H1 (cell line): ENCODE measurements at regions not wholly inside any gene's neighbourhood (a gene's known extent, or its start where the extent isn't known, plus 50 kb on each side); places are given as distances from the start of the nearest gene placed in this dataset.

Source experiments
- CTCF ChIA-PET: fragments of 300-600 bp; sonication (Branson Sonifier 250); formaldehyde crosslinking; loops from one replicate; lab custom pipeline; 2021; ENCODE audit not compliant: partially characterized antibody; lab: Charles Lee
- POLR2A ChIA-PET: fragments of 300-600 bp; sonication (Branson Sonifier 250); formaldehyde crosslinking; loops from one replicate; lab custom pipeline; 2021; ENCODE audit warnings: inconsistent platforms; ENCODE audit not compliant: partially characterized antibody; lab: Charles Lee
- DNase-seq, 2 experiments: peaks; one replicate each; pipeline versions ENCODE4 v3.0.0 to v3.0.0-alpha.2; 2010 to 2022; ENCODE audit warnings: low spot score in 2 of 2, low read depth in 1 of 2, mixed read lengths in 1 of 2
- FAIRE-seq: peaks from 2 replicates; lab custom pipeline; 2011; peaks lifted over from hg19 to GRCh38; lab: Jason Lieb, UNC
- H2AFZ ChIP-seq: 2 replicates; pipeline ENCODE4 v1.8.1; 2012; ENCODE audit warnings: low read length, inconsistent platforms
- H2AK5ac ChIP-seq: 2 replicates; pipeline ENCODE4 v1.6.1; 2013; ENCODE audit warnings: low read depth, low read length
- H2BK120ac ChIP-seq: replicated peaks from 2 replicates; pipeline ENCODE3; 2013; ENCODE audit warnings: low read depth, low read length, inconsistent platforms
- H2BK12ac ChIP-seq: 2 replicates; pipeline ENCODE4 v1.6.1; 2013; ENCODE audit warnings: low read depth, low read length
- H2BK15ac ChIP-seq: 2 replicates; pipeline ENCODE4 v1.6.1; 2013; ENCODE audit warnings: low read length
- H2BK20ac ChIP-seq: 2 replicates; pipeline ENCODE4 v1.6.1; 2013; ENCODE audit warnings: low read length
- H2BK5ac ChIP-seq: 2 replicates; pipeline ENCODE4 v1.6.1; 2013; ENCODE audit warnings: low read depth, low read length
- H3K14ac ChIP-seq: 2 replicates; pipeline ENCODE4 v1.6.1; 2013; ENCODE audit warnings: inconsistent platforms; ENCODE audit not compliant: insufficient read length
- H3K18ac ChIP-seq: 2 replicates; pipeline ENCODE4 v1.6.1; 2013; ENCODE audit warnings: low read length; ENCODE audit errors: extremely low read depth
- H3K23ac ChIP-seq: 2 replicates; pipeline ENCODE4 v1.6.1; 2013; ENCODE audit warnings: inconsistent platforms; ENCODE audit not compliant: insufficient read length
- H3K23me2 ChIP-seq: 2 replicates; pipeline ENCODE4 v1.6.1; 2013; ENCODE audit warnings: low read depth, low read length
- H3K27ac ChIP-seq: 2 replicates; pipeline ENCODE4 v1.6.1; 2011; ENCODE audit warnings: low read depth, low read length, inconsistent platforms
- H3K27me3 ChIP-seq, 4 experiments: replicated peaks in 1 of 4; 1 replicate in 1 of 4; 2 replicates in 3 of 4; pipeline versions ENCODE4 v1.6.1 to v1.8.1; 2011 to 2013; ENCODE audit warnings: low read length in 3 of 4, mild to moderate bottlenecking in 3 of 4, inconsistent platforms in 2 of 4, mixed read lengths in 2 of 4, moderate library complexity in 1 of 4; ENCODE audit not compliant: control insufficient read depth in 3 of 4, insufficient read depth in 3 of 4; ENCODE audit errors: extremely low read depth in 1 of 4
- H3K36me3 ChIP-seq, 4 experiments: 2 replicates each; pipeline versions ENCODE4 v1.6.1 to v1.8.1; 2011 to 2013; ENCODE audit warnings: mild to moderate bottlenecking in 4 of 4, low read length in 3 of 4, moderate library complexity in 2 of 4, control low read depth in 1 of 4, inconsistent platforms in 1 of 4; ENCODE audit not compliant: insufficient read depth in 4 of 4, control insufficient read depth in 2 of 4
- H3K4ac ChIP-seq: replicated peaks from 2 replicates; pipeline ENCODE3; 2013; ENCODE audit warnings: low read length, low read depth, mixed read lengths, inconsistent platforms; ENCODE audit not compliant: insufficient read length
- H3K4me1 ChIP-seq, 4 experiments: replicated peaks in 1 of 4; 1 replicate in 1 of 4; 2 replicates in 3 of 4; pipeline versions ENCODE4 v1.6.1 to v1.8.1; 2011 to 2013; ENCODE audit warnings: low read length in 3 of 4, inconsistent platforms in 2 of 4, mixed read lengths in 1 of 4; ENCODE audit not compliant: insufficient read depth in 4 of 4, control insufficient read depth in 3 of 4
- H3K4me2 ChIP-seq, 2 experiments: 2 replicates each; pipeline versions ENCODE4 v1.6.1 to v1.8.1; 2011 to 2013; ENCODE audit warnings: low read depth in 2 of 2, low read length in 2 of 2, control low read depth in 1 of 2, inconsistent platforms in 1 of 2, mild to moderate bottlenecking in 1 of 2; ENCODE audit not compliant: insufficient read depth in 1 of 2
- H3K4me3 ChIP-seq, 4 experiments: fragments of 200-600, 300-600 bp in 1 of 4; sonication (generic), shearing (Covaris generic), sonication (Bioruptor Twin) in 1 of 4; 2 replicates each; pipeline versions ENCODE4 v1.5.1 to v1.8.1; 2011 to 2016; ENCODE audit warnings: low read length in 4 of 4, low read depth in 3 of 4, control low read depth in 2 of 4, inconsistent platforms in 2 of 4, mild to moderate bottlenecking in 2 of 4, mixed read lengths in 1 of 4, moderate library complexity in 1 of 4; ENCODE audit not compliant: insufficient read depth in 2 of 4; ENCODE audit errors: extremely low read depth in 1 of 4
- H3K56ac ChIP-seq: replicated peaks from 2 replicates; pipeline ENCODE3; 2013; ENCODE audit warnings: low read depth, mild to moderate bottlenecking, mixed read lengths, low read length, inconsistent platforms; ENCODE audit not compliant: insufficient read length
- H3K79me1 ChIP-seq: 2 replicates; pipeline ENCODE4 v1.6.1; 2013; ENCODE audit warnings: low read depth, low read length, control low read depth
- H3K79me2 ChIP-seq, 2 experiments: 2 replicates each; pipeline versions ENCODE4 v1.6.1 to v1.8.1; 2012 to 2013; ENCODE audit warnings: low read length in 2 of 2, mild to moderate bottlenecking in 2 of 2, inconsistent platforms in 1 of 2; ENCODE audit not compliant: insufficient read depth in 2 of 2, control insufficient read depth in 1 of 2
- H3K9ac ChIP-seq, 4 experiments: replicated peaks in 1 of 4; 1 replicate in 1 of 4; 2 replicates in 3 of 4; pipeline versions ENCODE4 v1.6.1 to v1.8.1; 2011 to 2013; ENCODE audit warnings: low read depth in 3 of 4, low read length in 3 of 4, control low read depth in 2 of 4, mild to moderate bottlenecking in 2 of 4, moderate library complexity in 2 of 4, inconsistent platforms in 1 of 4; ENCODE audit errors: extremely low read depth in 1 of 4
- H3K9me3 ChIP-seq, 2 experiments: 2 replicates each; pipeline versions ENCODE4 v1.6.1 to v1.8.1; 2012 to 2013; ENCODE audit warnings: mild to moderate bottlenecking in 2 of 2, moderate library complexity in 2 of 2, control low read depth in 1 of 2, inconsistent platforms in 1 of 2, low read depth in 1 of 2, low read length in 1 of 2, mixed read lengths in 1 of 2; ENCODE audit not compliant: insufficient read depth in 2 of 2
- H4K20me1 ChIP-seq, 2 experiments: replicated peaks in 1 of 2; 2 replicates each; pipeline versions ENCODE3 to v1.8.1; 2011 to 2013; ENCODE audit warnings: inconsistent platforms in 2 of 2, low read length in 2 of 2, mild to moderate bottlenecking in 1 of 2; ENCODE audit not compliant: insufficient read depth in 2 of 2, control insufficient read depth in 1 of 2
- H4K5ac ChIP-seq: 2 replicates; pipeline ENCODE4 v1.6.1; 2013; ENCODE audit warnings: low read length, low read depth, mixed read lengths, inconsistent platforms; ENCODE audit not compliant: insufficient read length
- H4K8ac ChIP-seq: 2 replicates; pipeline ENCODE4 v1.8.0; 2013; ENCODE audit warnings: mild to moderate bottlenecking, moderate library complexity, low read length, inconsistent platforms; ENCODE audit not compliant: insufficient read depth; ENCODE audit errors: extremely low read depth
- H4K91ac ChIP-seq: replicated peaks from 2 replicates; pipeline ENCODE3; 2013; ENCODE audit warnings: low read length, mixed read lengths, inconsistent platforms; ENCODE audit not compliant: insufficient read length
- HDAC6 ChIP-seq: IDR thresholded peaks from one replicate; pipeline ENCODE4 v1.7.1; 2012; ENCODE audit warnings: low read depth, mild to moderate bottlenecking, inconsistent platforms, low read length, moderate library complexity
- JUND ChIP-seq: IDR thresholded peaks from 2 replicates; pipeline ENCODE4 v1.6.1; 2011; ENCODE audit warnings: mild to moderate bottlenecking, improper control_type of control experiment, low read length
- SIRT6 ChIP-seq: IDR thresholded peaks from one replicate; pipeline ENCODE4 v1.7.1; 2012; ENCODE audit warnings: low read length, inconsistent platforms
- SP4 ChIP-seq: IDR thresholded peaks from 2 replicates; pipeline ENCODE4 v1.6.1; 2012; ENCODE audit warnings: low read length, inconsistent platforms
- WGBS, 2 experiments: shearing (Covaris generic) in 1 of 2; methylation state at CpG; one replicate each; pipeline versions ENCODE4 v1.1.6 to v1.1.7; 2013 to 2015; ENCODE audit warnings: low lambda C conversion rate in 2 of 2, mixed read lengths in 2 of 2, inconsistent platforms in 1 of 2, low coverage in 1 of 2, missing lambda C conversion rate in 1 of 2; ENCODE audit not compliant: insufficient replicate concordance in 2 of 2, insufficient coverage in 1 of 2, insufficient read length in 1 of 2; ENCODE audit errors: extremely low coverage in 1 of 2, missing lambda C conversion rate in 1 of 2; 5-methylcytosine and 5-hydroxymethylcytosine counted together
- TF ChIP-seq, protein P1 (sequence below): IDR thresholded peaks from 2 replicates; pipeline ENCODE4 v1.6.1; 2012; ENCODE audit warnings: inconsistent platforms

DNA sequence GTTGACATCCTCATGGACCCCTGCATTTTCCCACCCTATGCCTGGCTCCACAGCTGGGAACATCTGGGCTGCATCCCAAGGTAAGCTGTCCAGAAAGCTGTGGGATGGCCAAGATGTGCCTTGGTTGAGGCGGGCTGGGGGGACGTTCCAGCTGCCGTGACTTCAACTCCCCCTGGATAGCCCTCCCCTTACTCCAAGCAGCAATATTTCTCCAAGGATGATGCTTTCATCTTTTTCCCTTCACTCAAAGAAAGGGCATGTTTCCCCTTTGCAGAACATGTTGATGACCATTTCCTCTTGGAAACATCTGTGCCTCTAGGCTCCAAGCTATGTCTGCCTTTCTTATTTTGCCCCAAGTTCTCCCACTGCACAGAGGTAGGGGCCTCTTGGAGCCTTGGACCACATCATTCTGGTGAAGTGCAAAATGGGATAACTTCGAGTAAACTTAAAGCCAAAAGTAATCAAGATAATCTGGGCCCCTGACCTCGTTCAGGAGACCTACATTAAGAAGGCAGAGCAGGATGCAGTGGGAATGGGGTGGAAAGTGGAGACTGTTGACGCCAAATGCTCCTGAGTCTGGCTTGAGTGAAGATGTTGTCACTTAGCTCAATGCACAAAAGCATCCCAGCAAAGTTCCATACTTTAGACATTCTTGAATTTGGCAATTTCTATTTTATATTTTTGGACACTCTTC is 175.2 kb downstream of the GAS1 start:
- H3K36me3 ChIP-seq, result no peaks in the 10 kb centered on the region
- no peaks in the 10 kb centered on the region for H3K79me1 ChIP-seq
- no peak overlapping the region for H3K18ac ChIP-seq
- H2AFZ ChIP-seq, result no peak overlapping the region
- ChIA-PET CTCF (interaction anchor here (1.1 kb wide), 1 partner anchor 553 kb away, joined by 4 read pairs; no protein-coding TSS in a partner anchor), POLR2A (no interaction called here)
- no peak overlapping the region for H4K5ac ChIP-seq
- no peak overlapping the region for H3K56ac ChIP-seq
- no peak overlapping the region for H2BK20ac ChIP-seq
- no peak overlapping the region for H2BK5ac ChIP-seq
- 0 out of 2 replicates have a peak, but pooled peaks cover 2% of the 10 kb centered on the region for H3K23me2 ChIP-seq
- H4K91ac ChIP-seq, result no peak overlapping the region
- no peak overlapping the region for H3K27ac ChIP-seq
- no peak overlapping the region for H2AK5ac ChIP-seq
- no peak overlapping the region for H2BK15ac ChIP-seq
- WGBS, 2 experiments, result 87% methylated on average over 6 of the region's 6 CpGs; no CpG with 5 or more reads in 1 of the 2 experiments
- no peak overlapping the region for H4K8ac ChIP-seq
- H3K4ac ChIP-seq, result no peak overlapping the region
- H2BK12ac ChIP-seq, result no peak overlapping the region
- H3K4me2 ChIP-seq, result no peak overlapping the region
- H3K9me3 ChIP-seq, result no peaks in the 10 kb centered on the region
- no peak for DNase-seq
- H3K4me3 ChIP-seq, result no peak overlapping the region
- H3K4me1 ChIP-seq, result no peaks in the 10 kb centered on the region
- FAIRE-seq, result no peak
- no peak overlapping the region for H3K9ac ChIP-seq
- H2BK120ac ChIP-seq, result no peak overlapping the region
- H3K79me2 ChIP-seq, result no peaks in the 10 kb centered on the region
- H3K23ac ChIP-seq, result no peak overlapping the region
- no peaks in the 10 kb centered on the region for H3K27me3 ChIP-seq
- no peak overlapping the region for H3K14ac ChIP-seq
- H4K20me1 ChIP-seq, result no peaks in the 10 kb centered on the region
- TF ChIP-seq SP4 (no peak), HDAC6 (no peak), SIRT6 (no peak), JUND (no peak)
- TF ChIP-seq, protein P1, sequence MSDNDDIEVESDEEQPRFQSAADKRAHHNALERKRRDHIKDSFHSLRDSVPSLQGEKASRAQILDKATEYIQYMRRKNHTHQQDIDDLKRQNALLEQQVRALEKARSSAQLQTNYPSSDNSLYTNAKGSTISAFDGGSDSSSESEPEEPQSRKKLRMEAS, result no peak
